ENCODE measurements at regions not wholly inside any gene's neighbourhood (a gene's known extent, or its start where the extent isn't known, plus 50 kb on each side); places are given as distances from the start of the nearest gene placed in this dataset.

- WGBS, 2 donors, result 69 to 72% methylated on average over 2 of the region's 2 CpGs
- TF ChIP-seq, protein P1, sequence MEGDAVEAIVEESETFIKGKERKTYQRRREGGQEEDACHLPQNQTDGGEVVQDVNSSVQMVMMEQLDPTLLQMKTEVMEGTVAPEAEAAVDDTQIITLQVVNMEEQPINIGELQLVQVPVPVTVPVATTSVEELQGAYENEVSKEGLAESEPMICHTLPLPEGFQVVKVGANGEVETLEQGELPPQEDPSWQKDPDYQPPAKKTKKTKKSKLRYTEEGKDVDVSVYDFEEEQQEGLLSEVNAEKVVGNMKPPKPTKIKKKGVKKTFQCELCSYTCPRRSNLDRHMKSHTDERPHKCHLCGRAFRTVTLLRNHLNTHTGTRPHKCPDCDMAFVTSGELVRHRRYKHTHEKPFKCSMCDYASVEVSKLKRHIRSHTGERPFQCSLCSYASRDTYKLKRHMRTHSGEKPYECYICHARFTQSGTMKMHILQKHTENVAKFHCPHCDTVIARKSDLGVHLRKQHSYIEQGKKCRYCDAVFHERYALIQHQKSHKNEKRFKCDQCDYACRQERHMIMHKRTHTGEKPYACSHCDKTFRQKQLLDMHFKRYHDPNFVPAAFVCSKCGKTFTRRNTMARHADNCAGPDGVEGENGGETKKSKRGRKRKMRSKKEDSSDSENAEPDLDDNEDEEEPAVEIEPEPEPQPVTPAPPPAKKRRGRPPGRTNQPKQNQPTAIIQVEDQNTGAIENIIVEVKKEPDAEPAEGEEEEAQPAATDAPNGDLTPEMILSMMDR (IDR thresholded peaks at IDR 0.05), result no peak
- Histone ChIP-seq H3K27me3 (no peaks in the 10 kb centered on the region), H3K27ac (no peak overlapping the region), H3K36me3 (no peaks in the 10 kb centered on the region), H3K4me3 (no peak overlapping the region), H3K4me1 (peaks cover 0 to 16% (median 7%) of the 10 kb centered on the region in 9 donors), H3K9me3 (peaks cover 0 to 19% (median 0%) of the 10 kb centered on the region in 11 donors)
- ATAC-seq, result no peak
- intact Hi-C loops (cut with DNase I), result no loop called here
- no peak for DNase-seq
Measured at GRCh38 chr4:128373628-128374027, 86.0 kb upstream of the PGRMC2 start.

- Histone ChIP-seq H3K9me3 (peaks cover 0 to 17% (median 0%) of the 10 kb centered on the region in 11 donors), H3K4me1 (peaks cover 0 to 16% (median 7%) of the 10 kb centered on the region in 9 donors), H3K27ac (peak overlapping the region in 2 of 10 donors; percentile 22 to 62), H3K36me3 (no peaks in the 10 kb centered on the region), H3K27me3 (no peaks in the 10 kb centered on the region), H3K4me3 (no peak overlapping the region)
- TF ChIP-seq, protein P1 (IDR thresholded peaks at IDR 0.05), result no peak
- no peak for ATAC-seq
- WGBS, 2 donors, result 90 to 91% methylated on average over 2 of the region's 2 CpGs
- DNase-seq, result no peak
- intact Hi-C loops (cut with DNase I), result loop anchor here in 1 of 10 donors (1.0 kb wide), 1 partner anchor 15 kb away; no protein-coding TSS in a partner anchor
Measured at GRCh38 chr4:128371876-128372275, 84.3 kb upstream of the PGRMC2 start.

DNA sequence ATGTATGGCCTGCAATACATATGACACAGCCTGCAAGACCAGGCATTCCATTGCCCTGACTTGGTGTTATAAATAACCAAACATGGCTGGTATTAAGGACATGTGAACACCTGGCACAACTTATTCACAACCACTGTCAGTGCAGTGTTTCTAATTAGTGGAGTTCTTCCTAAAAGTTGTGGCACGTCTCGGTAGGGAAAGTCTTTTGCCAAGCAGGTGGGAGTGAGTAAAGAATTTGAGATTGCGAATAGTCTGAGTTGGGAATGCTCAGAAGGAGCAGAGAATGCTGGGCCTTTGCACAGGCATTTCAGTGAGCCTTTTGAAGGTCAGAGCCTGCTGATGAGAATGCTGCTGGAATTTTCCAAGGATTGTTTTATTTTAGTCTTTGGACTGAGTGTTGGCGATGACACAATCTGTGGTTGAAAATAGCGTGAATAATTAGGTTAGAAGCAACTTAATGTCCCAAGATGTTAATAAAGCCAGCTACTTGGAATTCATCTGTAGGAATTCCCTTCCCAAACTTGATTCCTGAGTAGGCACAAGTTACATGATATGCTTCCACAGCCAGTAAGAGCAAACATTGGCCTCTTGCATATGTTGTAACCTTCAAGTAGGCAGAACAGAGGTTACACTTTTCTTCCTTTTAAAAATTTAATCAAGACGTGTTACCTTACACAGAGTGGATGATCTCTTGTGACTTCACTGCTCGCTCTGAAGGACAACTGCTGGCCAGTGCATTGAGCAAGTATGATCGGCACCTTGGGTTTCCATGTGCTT, 83.6 kb upstream of the PGRMC2 start:
- DNase-seq (no peak), ATAC-seq (peak; percentile 25 to 87 (median 72))
- Histone ChIP-seq H3K4me1 (peaks cover 0 to 16% (median 7%) of the 10 kb centered on the region in 9 donors), H3K4me3 (no peak overlapping the region), H3K27me3 (no peaks in the 10 kb centered on the region), H3K27ac (peak overlapping the region in 9 of 10 donors; percentile 22 to 63 (median 42)), H3K36me3 (no peaks in the 10 kb centered on the region), H3K9me3 (peaks cover 0 to 10% (median 0%) of the 10 kb centered on the region in 11 donors)
- intact Hi-C loops (cut with DNase I), result loop anchor here in 1 of 10 donors (1.0 kb wide), 1 partner anchor 16 kb away; no protein-coding TSS in a partner anchor
- TF ChIP-seq, protein P1 (IDR thresholded peaks at IDR 0.05), result no peak
- 65% methylated on average over 8 of the region's 8 CpGs for WGBS, 2 donors

GRCh38 chr4:128366212-128366611, 78.6 kb upstream of the PGRMC2 start:
- ATAC-seq, result no peak
- Histone ChIP-seq H3K4me1 (peaks cover 0 to 11% (median 5%) of the 10 kb centered on the region in 9 donors), H3K27me3 (no peaks in the 10 kb centered on the region), H3K36me3 (no peaks in the 10 kb centered on the region), H3K9me3 (peaks cover 0 to 5% (median 0%) of the 10 kb centered on the region in 11 donors), H3K27ac (no peak overlapping the region), H3K4me3 (no peak overlapping the region)
- TF ChIP-seq, protein P1 (IDR thresholded peaks at IDR 0.05), result no peak
- intact Hi-C loops (cut with DNase I), result no loop called here
- no peak for DNase-seq
- WGBS, 2 donors, result 92 to 96% methylated on average over 4 of the region's 4 CpGs

Measured in heart right ventricle (tissue), 16 donors.